ENCODE measurements at regions not wholly inside any gene's neighbourhood (a gene's known extent, or its start where the extent isn't known, plus 50 kb on each side); places are given as distances from the start of the nearest gene placed in this dataset.

GRCh38 chr4:116705466-116705865 is 379.9 kb downstream of the TRAM1L1 start:
- Histone ChIP-seq H3K4me1 (ENCODE audit: insufficient read depth, low read length) (no peaks in the 10 kb centered on the region), H3K4me2 (ENCODE audit: insufficient read depth, low read length) (no peak overlapping the region), H4K20me1 (ENCODE audit: insufficient read depth, low read length) (no peaks in the 10 kb centered on the region), H3K27ac (ENCODE audit: low read depth, low read length) (no peak overlapping the region), H3K27me3 (ENCODE audit: insufficient read depth, low read length) (no peaks in the 10 kb centered on the region), H3K4me3 (ENCODE audit: insufficient read depth, low read length) (no peak overlapping the region), H3K9me3 (ENCODE audit: low read depth, low read length) (no peaks in the 10 kb centered on the region), H3K79me2 (ENCODE audit: insufficient read depth, low read length) (no peaks in the 10 kb centered on the region), H2AFZ (ENCODE audit: low read length) (no peak overlapping the region), H3K36me3 (ENCODE audit: insufficient read depth, low read length) (no peaks in the 10 kb centered on the region)
- TF ChIP-seq CTCF (IDR thresholded peaks at IDR 0.05; ENCODE audit: extremely low read depth, low read depth, low read length): no peak
- no peak for DNase-seq (ENCODE audit: insufficient read length, low spot score, missing footprints)

- H4K20me1 ChIP-seq (ENCODE audit: insufficient read depth, low read length): no peaks in the 10 kb centered on the region
- no peak overlapping the region for H3K27ac ChIP-seq (ENCODE audit: low read depth, low read length)
- no peak overlapping the region for H2AFZ ChIP-seq (ENCODE audit: low read length)
- no peak overlapping the region for H3K4me2 ChIP-seq (ENCODE audit: insufficient read depth, low read length)
- no peak for TF ChIP-seq CTCF (IDR thresholded peaks at IDR 0.05; ENCODE audit: extremely low read depth, low read depth, low read length)
- no peaks in the 10 kb centered on the region for H3K9me3 ChIP-seq (ENCODE audit: low read depth, low read length)
- H3K4me1 ChIP-seq (ENCODE audit: insufficient read depth, low read length): no peaks in the 10 kb centered on the region
- H3K79me2 ChIP-seq (ENCODE audit: insufficient read depth, low read length): no peaks in the 10 kb centered on the region
- DNase-seq (ENCODE audit: insufficient read length, low spot score, missing footprints): peak; percentile 31
- H3K36me3 ChIP-seq (ENCODE audit: insufficient read depth, low read length): no peaks in the 10 kb centered on the region
- no peaks in the 10 kb centered on the region for H3K27me3 ChIP-seq (ENCODE audit: insufficient read depth, low read length)
- no peak overlapping the region for H3K4me3 ChIP-seq (ENCODE audit: insufficient read depth, low read length)
Observed at GRCh38 chr4:116702949-116703348, 382.4 kb downstream of the TRAM1L1 start.

- DNase-seq (ENCODE audit: insufficient read length, low spot score, missing footprints): no peak
- no peak for TF ChIP-seq CTCF (IDR thresholded peaks at IDR 0.05; ENCODE audit: extremely low read depth, low read depth, low read length)
- Histone ChIP-seq H2AFZ (ENCODE audit: low read length) (no peak overlapping the region), H3K4me3 (ENCODE audit: insufficient read depth, low read length) (no peak overlapping the region), H3K79me2 (ENCODE audit: insufficient read depth, low read length) (no peaks in the 10 kb centered on the region), H3K27ac (ENCODE audit: low read depth, low read length) (no peak overlapping the region), H3K9me3 (ENCODE audit: low read depth, low read length) (peaks cover 4% of the 10 kb centered on the region), H3K36me3 (ENCODE audit: insufficient read depth, low read length) (no peaks in the 10 kb centered on the region), H4K20me1 (ENCODE audit: insufficient read depth, low read length) (no peaks in the 10 kb centered on the region), H3K27me3 (ENCODE audit: insufficient read depth, low read length) (no peaks in the 10 kb centered on the region), H3K4me1 (ENCODE audit: insufficient read depth, low read length) (no peaks in the 10 kb centered on the region), H3K4me2 (ENCODE audit: insufficient read depth, low read length) (no peak overlapping the region)
Observed at GRCh38 chr4:116688536-116688935, 396.8 kb downstream of the TRAM1L1 start.

- no peaks in the 10 kb centered on the region for H3K4me1 ChIP-seq (ENCODE audit: insufficient read depth, low read length)
- H3K27ac ChIP-seq (ENCODE audit: low read depth, low read length): no peak overlapping the region
- no peak for DNase-seq (ENCODE audit: insufficient read length, low spot score, missing footprints)
- H3K4me3 ChIP-seq (ENCODE audit: insufficient read depth, low read length): no peak overlapping the region
- TF ChIP-seq CTCF (IDR thresholded peaks at IDR 0.05; ENCODE audit: extremely low read depth, low read depth, low read length): no peak
- H4K20me1 ChIP-seq (ENCODE audit: insufficient read depth, low read length): no peaks in the 10 kb centered on the region
- no peaks in the 10 kb centered on the region for H3K27me3 ChIP-seq (ENCODE audit: insufficient read depth, low read length)
- no peak overlapping the region for H2AFZ ChIP-seq (ENCODE audit: low read length)
- no peaks in the 10 kb centered on the region for H3K36me3 ChIP-seq (ENCODE audit: insufficient read depth, low read length)
- H3K4me2 ChIP-seq (ENCODE audit: insufficient read depth, low read length): no peak overlapping the region
- no peaks in the 10 kb centered on the region for H3K79me2 ChIP-seq (ENCODE audit: insufficient read depth, low read length)
- H3K9me3 ChIP-seq (ENCODE audit: low read depth, low read length): no peaks in the 10 kb centered on the region
Observed at GRCh38 chr4:116668190-116668589, 417.2 kb downstream of the TRAM1L1 start.

Data from osteoblast (primary cell).